NB4 (cell line): ENCODE measurements at regions not wholly inside any gene's neighbourhood (a gene's known extent, or its start where the extent isn't known, plus 50 kb on each side); places are given as distances from the start of the nearest gene placed in this dataset.

Experiments used
- MYC ChIP-seq: IDR thresholded peaks from 2 replicates; pipeline ENCODE4 v1.6.1; 2011; ENCODE audit warnings: low read depth, low read length
- POLR2A ChIP-seq: IDR thresholded peaks from 2 replicates; pipeline ENCODE4 v1.6.1; 2011; ENCODE audit warnings: mild to moderate bottlenecking; ENCODE audit not compliant: insufficient read length; ENCODE audit errors: extremely low read depth
- TF ChIP-seq, protein P1 (sequence below): IDR thresholded peaks from one replicate; pipeline ENCODE4 v1.5.1; 2012; ENCODE audit warnings: low read depth, low read length
- TF ChIP-seq, protein P2 (sequence below): IDR thresholded peaks from 2 replicates; pipeline ENCODE4 v1.6.1; 2011; ENCODE audit warnings: low read depth, low read length

DNA sequence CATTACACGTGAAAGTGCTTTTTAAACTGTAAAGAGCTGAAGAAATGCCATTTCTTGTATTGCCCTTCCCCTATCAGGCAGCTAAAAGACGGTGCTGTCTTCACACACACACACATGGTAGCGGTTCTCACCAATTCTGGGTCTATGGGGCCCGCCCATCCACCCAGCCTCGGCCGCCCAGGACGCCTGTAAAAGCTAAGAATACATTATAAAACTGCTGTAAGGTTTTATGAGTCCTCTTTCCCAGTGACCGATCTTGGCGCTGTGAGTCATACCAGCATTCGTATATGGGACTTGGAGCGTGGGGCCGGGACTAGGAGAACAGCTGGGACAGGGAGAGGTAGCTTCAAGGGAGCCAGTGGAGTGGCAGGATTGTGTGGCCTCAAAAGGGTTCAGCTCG lies 149.7 kb upstream of the CADM1 start:
- no peak for TF ChIP-seq POLR2A
- TF ChIP-seq, protein P1, sequence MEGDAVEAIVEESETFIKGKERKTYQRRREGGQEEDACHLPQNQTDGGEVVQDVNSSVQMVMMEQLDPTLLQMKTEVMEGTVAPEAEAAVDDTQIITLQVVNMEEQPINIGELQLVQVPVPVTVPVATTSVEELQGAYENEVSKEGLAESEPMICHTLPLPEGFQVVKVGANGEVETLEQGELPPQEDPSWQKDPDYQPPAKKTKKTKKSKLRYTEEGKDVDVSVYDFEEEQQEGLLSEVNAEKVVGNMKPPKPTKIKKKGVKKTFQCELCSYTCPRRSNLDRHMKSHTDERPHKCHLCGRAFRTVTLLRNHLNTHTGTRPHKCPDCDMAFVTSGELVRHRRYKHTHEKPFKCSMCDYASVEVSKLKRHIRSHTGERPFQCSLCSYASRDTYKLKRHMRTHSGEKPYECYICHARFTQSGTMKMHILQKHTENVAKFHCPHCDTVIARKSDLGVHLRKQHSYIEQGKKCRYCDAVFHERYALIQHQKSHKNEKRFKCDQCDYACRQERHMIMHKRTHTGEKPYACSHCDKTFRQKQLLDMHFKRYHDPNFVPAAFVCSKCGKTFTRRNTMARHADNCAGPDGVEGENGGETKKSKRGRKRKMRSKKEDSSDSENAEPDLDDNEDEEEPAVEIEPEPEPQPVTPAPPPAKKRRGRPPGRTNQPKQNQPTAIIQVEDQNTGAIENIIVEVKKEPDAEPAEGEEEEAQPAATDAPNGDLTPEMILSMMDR: no peak
- TF ChIP-seq MYC: no peak
- TF ChIP-seq, protein P2, sequence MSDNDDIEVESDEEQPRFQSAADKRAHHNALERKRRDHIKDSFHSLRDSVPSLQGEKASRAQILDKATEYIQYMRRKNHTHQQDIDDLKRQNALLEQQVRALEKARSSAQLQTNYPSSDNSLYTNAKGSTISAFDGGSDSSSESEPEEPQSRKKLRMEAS: no peak
